GM21367 (cell line): ENCODE measurements at regions not wholly inside any gene's neighbourhood (a gene's known extent, or its start where the extent isn't known, plus 50 kb on each side); places are given as distances from the start of the nearest gene placed in this dataset.
"Not testable (repeated sequence)": the region's sequence is repeated elsewhere in the genome, so short reads cannot be mapped to it uniquely, and the experiment has no call there.

Experiments used
- ATAC-seq: cut with Tn5 transposase; IDR thresholded peaks from one replicate; pipeline ENCODE4 v1.9.1; 2021; ENCODE audit not compliant: unreplicated experiment

DNA sequence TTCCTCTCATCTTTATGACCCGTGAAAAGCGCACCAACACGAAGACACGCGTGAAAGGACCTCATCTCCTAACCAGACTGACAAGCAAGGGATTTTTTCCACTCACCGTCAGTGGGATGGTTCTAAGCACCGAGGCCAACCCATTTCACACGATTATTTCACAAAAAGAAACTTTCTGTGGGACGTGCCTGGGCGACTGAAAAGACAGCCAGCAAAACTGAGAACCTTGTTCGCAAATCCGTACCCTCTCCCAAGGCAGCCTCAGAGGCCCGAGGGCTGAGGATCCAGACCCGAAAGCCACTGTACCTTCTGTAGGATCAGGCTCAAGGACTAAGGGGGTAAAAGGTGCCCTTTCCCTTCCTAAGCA is 84.9 kb upstream of the METTL9 start:
- not testable (repeated sequence) for ATAC-seq

DNA sequence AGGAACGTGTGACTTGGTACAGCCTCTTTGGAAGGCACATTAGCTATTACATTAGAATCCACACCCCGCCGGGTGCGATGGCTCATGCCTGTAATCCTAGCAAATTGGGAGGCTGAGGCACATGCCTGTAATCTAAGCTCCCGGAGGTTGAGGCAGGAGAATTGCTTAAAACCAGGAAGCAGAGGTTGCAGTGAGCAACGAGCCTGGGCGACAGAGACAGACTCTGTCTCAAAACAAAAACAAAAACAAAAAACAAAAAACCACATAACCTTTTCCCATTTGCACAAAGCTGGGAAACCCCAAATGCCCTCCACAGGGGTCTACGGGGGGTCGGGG is 82.7 kb upstream of the METTL9 start:
- ATAC-seq = not testable (repeated sequence)

DNA sequence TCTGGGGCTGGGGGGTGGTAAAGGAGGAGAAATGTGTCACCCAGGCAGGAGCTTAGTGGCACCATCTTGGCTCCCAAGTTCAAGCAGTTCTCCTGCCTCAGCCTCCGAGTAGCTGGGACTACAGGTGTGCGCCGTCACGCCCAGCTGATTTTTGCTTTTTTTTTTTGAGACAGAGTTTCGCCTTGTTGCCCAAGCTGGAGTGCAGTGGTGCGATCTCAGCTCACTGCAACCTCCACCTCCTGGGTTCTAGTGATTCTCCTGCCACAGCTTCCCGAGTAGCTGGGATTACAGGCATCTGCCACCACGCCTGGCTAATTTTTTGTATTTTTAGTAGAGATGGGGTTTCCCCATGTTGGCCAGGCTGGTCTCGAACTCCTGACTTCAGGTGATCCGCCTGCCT is 82.1 kb upstream of the METTL9 start:
- not testable (repeated sequence) for ATAC-seq

DNA sequence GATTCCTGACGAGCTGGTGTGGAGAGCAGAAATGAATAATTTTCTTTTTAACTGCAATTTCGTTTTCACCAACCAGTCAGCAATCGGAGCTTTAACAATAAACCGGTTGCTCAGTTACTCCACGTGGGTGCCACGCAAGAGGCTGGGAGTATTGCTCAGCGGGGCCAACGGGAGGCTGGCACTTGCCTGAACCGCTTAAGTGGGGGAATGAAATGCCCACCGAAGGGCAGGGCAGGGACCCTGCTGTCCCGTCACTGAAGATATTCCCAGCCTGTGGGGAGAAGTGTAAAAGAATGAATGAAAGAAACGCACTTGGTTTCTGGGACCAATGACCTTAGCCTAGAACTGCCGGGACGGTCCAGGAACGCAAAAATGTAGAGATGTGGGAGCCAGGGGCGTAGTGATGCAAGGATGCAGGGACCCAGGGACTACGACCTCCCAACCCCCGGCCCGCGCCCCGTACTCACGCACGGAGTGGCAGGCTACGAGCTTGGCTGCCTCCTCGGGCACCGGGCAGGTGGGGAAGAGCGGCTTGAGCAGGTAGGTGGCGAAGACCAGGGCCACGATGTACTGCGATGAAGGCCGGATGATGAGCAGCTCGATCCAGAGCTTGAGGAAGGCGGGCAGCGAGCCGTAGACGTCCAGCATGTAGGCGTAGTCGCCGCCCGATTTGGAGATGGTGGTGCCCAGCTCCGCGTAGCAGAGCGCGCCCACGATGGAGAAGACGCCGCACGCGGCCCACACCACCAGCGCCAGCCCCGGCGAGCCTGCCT is 79.8 kb upstream of the METTL9 start:
- peak; percentile 0 for ATAC-seq

DNA sequence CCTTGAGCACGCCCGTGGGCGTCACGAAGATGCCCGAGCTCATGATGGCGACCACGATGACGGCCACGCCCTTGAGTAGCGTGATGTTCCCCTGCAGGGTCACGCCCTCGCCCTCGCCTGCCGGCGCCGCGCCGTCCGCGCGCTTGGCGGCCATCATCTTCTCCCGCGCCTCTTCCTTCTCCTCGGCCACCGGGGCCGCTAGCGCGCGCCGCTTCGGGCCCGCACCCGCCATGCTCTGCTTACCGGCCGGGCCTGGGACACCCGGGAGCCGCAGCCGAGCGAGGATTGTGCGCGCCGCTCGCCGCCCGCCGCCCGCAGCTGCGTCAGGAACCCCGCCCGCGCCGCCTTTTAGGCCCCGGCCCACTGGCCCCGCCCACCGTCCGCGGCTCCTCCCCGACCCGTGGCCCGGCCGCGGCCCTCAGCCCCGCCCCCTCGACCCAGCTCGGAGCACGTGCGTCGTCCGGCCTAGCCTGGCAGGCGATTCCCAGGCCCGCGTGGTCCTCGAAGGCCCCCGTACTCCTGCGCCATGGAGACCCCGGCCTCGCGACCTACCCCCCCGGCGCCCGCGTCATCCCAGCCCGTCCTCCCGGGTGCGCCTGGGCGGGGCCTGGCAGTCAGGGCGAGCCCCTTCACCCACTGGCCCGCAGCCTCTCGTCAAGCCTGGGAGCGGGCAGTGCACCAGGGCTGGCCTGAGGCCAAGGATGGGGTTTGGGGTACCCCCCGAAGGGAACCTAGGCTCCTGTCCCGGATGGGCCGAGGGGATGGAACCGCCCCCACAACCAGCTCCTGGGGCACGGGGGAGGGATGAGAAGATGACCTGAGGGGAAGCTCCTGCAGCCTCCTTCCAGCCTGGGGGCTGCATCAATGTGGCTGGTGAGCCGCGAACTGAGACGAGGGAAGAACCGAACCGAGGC is 79.0 kb upstream of the METTL9 start:
- peak; percentile 45 for ATAC-seq

DNA sequence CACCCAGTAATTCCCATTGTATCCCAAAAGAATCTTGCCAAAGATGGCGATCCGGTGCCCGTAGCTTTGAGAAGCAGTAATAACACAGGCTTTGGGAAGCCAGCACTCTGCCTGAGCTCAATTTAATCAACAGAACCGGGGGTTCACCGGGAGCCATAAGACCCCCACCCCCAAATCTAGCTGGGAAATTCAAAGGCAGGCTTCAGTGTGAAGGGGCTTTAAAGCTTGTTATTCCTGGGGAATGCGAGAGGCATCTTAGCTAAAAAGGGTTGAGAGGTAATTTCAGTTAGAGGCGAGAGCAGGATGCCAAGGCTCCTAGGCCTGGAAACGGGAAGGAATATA is 78.4 kb upstream of the METTL9 start:
- not testable (repeated sequence) for ATAC-seq

DNA sequence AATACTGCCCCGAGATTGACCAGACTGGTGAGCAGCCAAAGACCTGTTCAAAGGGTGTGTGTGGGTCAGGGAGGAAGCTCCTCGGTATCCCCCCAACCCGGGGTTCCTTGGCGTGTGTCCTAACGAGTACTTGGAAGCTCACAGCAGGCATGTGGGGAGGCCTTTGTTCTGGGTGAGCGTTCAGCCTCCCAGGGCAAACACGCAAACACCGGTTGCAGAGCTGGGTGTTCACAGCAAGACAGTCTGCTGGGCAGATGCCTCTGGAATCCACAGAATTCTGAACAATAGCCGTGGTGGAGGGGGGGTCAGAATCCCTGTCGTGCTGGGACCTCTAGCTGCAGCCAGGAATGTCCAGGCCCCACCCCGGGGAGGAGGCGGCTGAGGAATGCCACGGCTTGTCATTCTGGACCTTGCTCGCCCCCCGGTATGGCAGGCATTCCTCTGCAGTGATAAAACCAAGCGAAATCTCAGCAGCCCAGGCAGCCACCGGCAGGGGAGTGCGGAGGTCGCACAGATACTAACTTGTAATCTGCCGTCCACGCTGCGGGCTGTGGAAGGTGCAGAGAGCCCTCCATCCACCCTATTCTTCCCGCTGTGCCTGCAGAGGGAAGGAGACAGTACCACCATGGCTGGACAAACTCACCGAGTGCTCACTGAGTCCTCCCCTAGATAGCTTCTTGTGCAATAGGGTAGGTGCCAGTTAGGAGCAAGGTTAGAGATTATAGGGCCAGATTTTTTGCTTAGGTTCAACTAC is 77.8 kb upstream of the METTL9 start:
- not testable (repeated sequence) for ATAC-seq

DNA sequence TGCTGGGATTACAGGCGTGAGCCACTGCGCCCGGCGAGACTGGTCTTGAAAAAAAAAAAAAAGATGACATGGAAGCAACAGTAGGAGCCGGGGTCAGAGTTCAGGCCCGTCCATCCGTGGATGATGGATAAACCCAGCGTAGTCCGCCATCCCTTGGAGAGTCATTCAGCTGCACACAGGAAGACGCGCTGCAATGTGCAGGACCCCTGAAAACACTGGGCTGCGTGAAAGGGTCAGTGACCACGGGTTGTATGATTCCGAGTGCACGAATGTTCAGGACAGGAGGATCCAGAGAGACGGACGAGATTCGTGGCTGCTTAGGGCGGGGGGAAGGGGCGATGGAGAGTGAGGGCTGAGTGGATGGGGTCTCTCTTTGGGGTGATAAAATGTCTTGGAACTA is 76.5 kb upstream of the METTL9 start:
- ATAC-seq = not testable (repeated sequence)

DNA sequence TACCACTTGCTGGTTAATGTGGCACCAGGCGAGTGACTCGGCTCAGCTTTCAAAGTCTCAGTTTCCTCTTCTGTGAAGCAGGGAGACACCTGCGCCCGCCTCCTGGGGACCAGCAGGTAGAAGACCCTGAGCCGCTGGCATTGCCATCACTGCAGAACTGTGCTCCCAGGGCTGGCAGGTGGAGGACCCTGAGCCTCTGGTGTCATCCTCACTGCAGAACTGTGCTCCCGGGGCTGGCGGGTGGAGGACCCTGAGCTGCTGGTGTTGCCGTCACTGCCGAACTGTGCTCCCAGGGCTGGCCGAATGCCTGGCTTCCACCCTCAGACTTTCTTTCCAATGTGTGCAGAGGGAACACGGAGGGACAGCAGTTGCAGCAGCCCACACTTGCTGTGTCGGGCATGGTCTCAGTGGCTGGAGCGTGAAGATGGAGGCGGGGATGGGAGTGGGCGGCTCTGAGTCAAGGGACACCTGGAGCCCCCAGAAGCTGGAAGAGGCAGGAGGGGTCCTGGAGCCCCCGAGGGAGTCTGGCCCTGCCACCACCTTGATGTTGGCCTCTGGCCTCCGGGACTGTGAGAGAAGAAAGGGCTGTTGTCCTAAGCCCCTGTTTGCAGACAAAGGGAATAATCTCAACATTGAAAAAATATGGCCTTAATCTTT is 75.8 kb upstream of the METTL9 start:
- ATAC-seq = no peak

DNA sequence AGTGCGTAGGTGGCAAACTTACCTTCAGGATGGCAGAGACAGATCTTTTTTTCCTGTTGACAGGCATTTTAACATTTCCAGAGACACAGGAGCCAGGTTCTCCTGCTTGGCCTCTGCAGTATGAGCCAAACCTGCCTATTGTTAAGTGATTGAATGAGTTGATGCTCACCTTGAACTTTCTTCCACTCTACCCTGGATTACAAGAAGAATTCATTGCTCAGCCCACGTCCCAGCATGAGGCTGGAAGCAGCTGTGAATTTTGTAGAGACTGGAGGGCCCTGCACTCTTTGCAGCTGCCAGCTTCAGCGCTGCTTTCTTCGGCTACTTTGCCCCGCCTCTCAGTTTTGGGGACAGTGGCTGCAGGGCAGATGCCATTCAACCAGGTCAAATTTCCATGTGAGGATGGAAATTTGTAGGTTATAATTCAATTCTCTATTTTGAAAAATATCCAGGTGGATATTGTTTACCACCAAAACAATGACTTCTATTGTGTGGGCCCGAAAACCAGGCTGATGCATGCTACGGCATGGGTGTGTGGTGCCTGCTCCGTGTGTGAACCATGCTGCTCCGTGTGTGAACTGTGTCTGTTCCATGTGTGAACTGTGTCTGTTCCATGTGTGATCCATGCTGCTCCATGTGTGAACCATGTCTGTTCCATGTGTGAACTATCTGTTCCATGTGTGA is 75.2 kb upstream of the METTL9 start:
- ATAC-seq = no peak

DNA sequence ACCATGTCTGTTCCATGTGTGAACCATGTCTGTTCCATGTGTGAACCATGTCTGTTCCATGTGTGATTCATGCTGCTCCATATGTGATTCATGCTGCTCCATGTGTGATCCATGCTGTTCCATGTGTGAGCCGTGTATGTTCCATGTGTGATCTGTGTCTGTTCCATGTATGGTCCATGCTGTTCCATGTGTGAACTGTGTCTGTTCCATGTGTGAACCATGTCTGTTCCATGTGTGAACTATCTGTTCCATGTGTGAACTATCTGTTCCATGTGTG is 74.7 kb upstream of the METTL9 start:
- ATAC-seq = not testable (repeated sequence)

DNA sequence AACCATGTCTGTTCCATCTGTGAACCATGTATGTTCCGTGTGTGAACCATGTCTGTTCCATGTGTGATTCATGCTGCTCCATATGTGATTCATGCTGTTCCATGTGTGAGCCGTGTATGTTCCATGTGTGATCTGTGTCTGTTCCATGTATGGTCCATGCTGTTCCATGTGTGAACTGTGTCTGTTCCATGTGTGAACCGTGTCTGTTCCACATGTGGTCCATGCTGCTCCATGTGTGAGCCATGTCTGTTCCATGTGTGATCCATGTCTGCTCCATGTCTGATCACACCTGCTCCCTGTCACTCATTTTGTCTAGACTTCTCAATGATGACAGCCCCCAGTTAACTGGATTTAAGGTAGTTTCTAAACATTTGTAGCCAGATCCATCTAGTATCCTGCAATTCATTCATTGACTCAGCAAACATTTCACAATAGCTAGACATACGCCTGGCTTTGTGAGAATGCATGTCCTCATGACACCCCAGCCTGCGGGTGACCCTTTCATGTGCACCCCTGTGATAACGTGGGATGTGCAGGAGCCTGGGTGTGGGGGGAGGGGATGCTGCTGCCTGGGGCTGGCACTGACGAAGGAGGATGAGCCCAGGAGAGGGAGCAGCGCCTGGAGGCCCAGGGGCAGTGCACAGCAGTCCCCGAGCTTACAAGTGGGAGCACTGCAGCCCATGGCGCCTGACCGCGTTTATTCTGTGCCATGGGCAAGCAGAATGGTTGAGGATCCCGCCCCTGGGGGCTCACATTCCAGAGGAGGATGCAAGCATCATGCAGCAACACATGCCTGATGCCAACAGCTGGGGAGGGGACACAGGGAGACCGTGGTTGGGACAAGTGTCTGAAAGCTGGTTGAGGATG is 74.1 kb upstream of the METTL9 start:
- ATAC-seq = not testable (repeated sequence)

DNA sequence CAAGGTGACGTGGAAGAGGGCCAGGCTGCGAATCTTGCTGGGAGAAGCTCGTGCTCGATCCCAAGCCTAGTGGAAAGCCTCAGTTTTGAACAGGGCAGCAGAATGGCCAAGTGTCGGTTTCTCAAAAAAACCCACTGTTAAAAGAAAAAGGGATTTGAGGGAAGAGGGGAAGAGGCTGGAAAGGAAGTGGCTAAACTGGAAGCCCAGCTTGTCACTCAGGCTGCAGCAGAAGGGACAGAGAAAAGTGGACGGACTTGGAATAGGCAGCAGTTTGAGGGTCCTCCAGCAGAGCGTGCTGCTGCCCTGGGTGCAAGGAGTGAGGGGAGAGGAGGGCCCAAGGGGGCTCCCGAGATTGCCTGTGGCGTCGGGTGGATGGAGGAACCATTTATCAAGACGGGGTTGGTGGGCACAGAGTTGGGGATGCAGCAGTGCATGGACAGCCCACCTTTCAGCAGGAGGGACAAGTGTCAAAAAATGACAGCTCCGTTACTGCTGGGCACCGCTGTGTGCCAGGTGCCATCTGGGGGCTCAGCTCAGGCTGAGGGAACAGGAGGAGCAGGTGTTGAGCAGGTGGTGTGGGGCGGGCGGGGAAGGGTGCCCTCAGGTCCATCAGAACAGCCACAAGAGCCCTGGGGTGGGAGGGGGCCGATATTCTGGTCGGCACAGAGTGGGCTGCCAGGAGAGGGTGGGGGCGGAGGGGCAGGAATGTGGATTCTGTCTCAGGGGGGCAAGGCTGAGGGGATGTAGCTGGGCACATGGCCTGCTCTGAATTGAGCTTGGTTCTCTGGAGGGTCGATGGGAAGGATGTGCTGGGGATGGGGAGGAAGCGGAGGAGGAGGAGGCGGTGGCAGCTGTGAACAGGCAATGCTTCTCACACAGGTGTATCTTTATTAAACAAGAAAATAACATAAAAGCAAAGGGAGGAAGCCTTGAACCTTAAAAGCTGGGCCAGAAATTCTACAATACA is 73.1 kb upstream of the METTL9 start:
- not testable (repeated sequence) for ATAC-seq

DNA sequence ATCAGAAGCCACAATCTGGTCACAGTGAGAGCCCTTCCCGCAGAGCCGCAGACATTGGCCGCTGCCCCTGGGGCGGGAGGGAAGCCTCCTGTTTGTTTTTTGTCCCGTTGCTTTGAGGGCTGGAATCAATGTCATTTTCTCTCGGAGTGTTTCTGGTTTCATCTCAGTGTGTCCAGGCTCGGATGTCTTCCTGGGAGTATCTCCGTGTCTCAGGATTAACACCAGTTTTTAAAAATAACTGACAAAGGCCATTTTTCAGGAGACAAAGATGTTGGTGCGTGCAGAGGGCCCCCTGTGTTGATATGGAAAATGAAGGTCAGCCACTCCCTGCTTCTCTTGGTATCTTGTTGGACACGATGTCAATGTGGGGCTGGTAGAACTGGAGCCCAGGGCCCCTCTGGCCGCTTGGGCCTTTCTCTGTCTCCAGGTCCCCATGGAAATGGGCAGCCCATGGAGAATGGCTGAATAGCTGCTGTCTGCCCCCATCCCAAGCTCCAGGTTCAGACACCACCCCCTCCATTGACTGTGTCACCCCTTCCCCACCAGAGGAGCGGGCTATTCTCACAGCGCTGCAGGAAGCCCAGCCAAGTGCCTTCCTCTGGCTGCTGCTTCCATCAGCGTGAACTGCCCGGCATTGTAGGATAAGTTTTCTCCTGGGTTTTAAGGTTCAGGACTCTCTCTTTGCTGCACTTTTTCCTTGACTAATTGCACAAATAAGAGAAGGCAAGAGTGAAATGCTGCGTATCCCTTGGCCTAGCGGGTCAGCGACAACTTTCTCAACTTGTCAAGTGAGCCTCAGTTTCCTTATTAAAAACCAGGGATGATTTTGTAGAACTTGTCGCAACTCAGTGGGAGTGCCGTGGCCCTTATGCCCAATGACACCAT is 72.2 kb upstream of the METTL9 start:
- ATAC-seq = no peak

DNA sequence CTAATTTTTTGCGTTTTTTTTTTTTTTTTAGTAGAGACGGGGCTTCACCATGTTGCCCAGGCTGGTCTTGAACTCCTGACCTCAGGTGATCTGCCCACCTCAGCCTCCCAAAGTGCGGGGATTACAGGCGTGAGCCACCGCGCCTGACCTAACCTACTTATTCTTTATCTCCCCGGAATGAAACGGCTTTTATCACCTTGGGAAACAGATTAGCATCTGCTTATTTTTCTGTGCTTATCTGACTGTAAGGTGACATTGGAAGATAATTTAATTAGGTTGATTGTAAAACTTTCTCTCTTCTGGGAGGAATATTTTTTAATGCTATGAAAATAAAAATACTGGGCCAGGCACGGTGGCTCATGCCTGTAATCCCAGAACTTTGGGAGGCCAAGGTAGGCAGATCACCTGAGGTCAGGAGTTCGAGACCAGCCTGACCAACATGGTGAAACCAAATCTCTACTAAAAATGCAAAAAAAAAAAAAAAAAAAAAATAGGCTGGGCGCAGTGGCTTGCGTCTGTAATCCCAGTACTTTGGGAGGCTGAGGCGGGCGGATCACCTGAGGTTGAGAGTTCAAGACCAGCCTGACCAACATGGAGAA is 70.2 kb upstream of the METTL9 start:
- not testable (repeated sequence) for ATAC-seq

DNA sequence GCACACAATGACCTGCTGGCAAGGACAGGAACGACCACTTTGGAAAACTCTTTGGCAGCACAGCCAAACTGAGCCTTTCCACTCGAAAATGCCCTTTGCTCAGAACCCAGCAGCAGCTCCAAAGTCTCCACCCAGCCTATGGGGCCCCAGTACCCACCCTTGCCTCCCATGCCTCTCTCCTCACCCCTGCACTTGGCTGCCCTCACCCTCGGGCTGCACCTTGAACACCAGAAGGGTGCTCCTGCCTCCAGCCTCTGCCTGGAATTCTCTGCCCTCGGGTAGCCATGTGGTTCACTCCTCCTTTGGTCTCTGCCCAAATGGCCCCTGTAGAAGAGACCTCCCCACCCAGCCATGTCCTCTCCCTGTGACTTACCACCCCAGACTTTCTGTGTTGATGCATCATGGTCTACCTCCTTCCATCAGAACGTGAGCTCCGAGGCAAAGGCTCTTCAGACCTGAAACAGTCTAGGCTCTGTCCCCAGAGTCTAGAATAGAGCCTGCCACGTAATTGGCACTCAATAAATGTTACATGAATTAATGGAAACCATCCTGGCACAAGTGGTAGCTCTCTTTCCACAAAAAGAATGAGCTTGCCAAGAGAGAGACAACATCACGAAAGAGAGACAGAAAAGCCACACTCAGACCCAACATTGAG is 68.5 kb upstream of the METTL9 start:
- ATAC-seq = not testable (repeated sequence)

DNA sequence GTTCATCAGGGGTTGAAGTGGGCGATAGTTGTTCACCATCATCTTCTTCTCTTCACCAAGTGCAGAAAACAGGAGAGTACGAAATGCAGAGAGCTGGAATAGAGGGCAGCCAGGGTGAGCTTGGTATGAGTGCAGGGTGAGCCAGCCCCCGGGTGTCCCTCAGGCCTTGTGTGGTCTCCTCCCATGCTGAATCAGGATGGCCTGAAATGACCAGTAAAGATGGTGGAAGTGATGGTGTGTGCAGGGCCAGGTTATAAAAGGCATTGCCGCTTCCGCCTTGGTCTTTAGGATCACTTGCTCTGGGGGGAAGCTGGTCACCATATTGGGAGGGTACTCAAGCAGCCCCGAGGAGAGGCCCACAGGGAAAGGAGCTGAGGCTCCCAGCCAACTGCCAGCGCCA is 66.4 kb upstream of the METTL9 start:
- ATAC-seq = not testable (repeated sequence)
